Astrocyte of the spinal cord (primary cell): ENCODE measurements at regions not wholly inside any gene's neighbourhood (a gene's known extent, or its start where the extent isn't known, plus 50 kb on each side); places are given as distances from the start of the nearest gene placed in this dataset.

Experiments
- DNase-seq: peaks from one replicate; pipeline ENCODE4 v3.0.0; 2011; ENCODE audit warnings: low read depth, low spot score
- H3K4me3 ChIP-seq: 2 replicates; pipeline ENCODE4 v1.5.1; 2011; ENCODE audit warnings: low read depth, mild to moderate bottlenecking, low read length, moderate library complexity
- CTCF ChIP-seq: IDR thresholded peaks from 2 replicates; pipeline ENCODE4 v1.5.1; 2012; ENCODE audit warnings: low read depth, mild to moderate bottlenecking, low read length, inconsistent platforms
- in situ Hi-C: cut with HindIII; loops from 2 replicates; pipeline ENCODE4 v1.10.0; 2017; ENCODE audit warnings: low sequenced_read_pairs

GRCh38 chr6:156282087-156282486, 495.1 kb upstream of the ARID1B start:
- H3K4me3 ChIP-seq, result no peak overlapping the region
- in situ Hi-C loops, result no loop called here
- no peak for DNase-seq
- TF ChIP-seq CTCF, result no peak

- H3K4me3 ChIP-seq, result no peak overlapping the region
- DNase-seq, result no peak
- in situ Hi-C loops, result no loop called here
- TF ChIP-seq CTCF, result no peak
These were observed 495.9 kb upstream of the ARID1B start for GRCh38 chr6:156281266-156281665.

- no peak for TF ChIP-seq CTCF
- no peak for DNase-seq
- H3K4me3 ChIP-seq, result no peak overlapping the region
- in situ Hi-C loops, result no loop called here
These were observed 497.1 kb upstream of the ARID1B start for GRCh38 chr6:156280065-156280464.

- no peak for DNase-seq
- TF ChIP-seq CTCF, result no peak
- in situ Hi-C loops, result no loop called here
- no peak overlapping the region for H3K4me3 ChIP-seq
These were observed 497.8 kb upstream of the ARID1B start for GRCh38 chr6:156279261-156279969.

- H3K4me3 ChIP-seq, result no peak overlapping the region
- in situ Hi-C loops, result no loop called here
- no peak for TF ChIP-seq CTCF
These were observed 504.0 kb upstream of the ARID1B start for GRCh38 chr6:156273065-156273711.

GRCh38 chr6:156269751-156270369, 507.3 kb upstream of the ARID1B start:
- in situ Hi-C loops, result no loop called here
- no peak overlapping the region for H3K4me3 ChIP-seq
- no peak for DNase-seq
- no peak for TF ChIP-seq CTCF

More at GRCh38 chr6:156273065-156273711, 504.0 kb upstream of the ARID1B start:
- DNase-seq, result no peak
